ENCODE measurements at regions not wholly inside any gene's neighbourhood (a gene's known extent, or its start where the extent isn't known, plus 50 kb on each side); places are given as distances from the start of the nearest gene placed in this dataset.

GRCh38 chr20:20956513-20956931, 149.6 kb downstream of the LINC00237 start:
- Histone ChIP-seq H3K27me3 (ENCODE audit: insufficient read depth, low read depth, low read length) (no peaks in the 10 kb centered on the region), H3K79me2 (replicated peaks; ENCODE audit: insufficient read depth, low read length) (no peaks in the 10 kb centered on the region), H3K9me2 (ENCODE audit: insufficient read depth, low read length) (no peaks in the 10 kb centered on the region), H3K4me3 (ENCODE audit: low read length) (no peak overlapping the region), H4K20me1 (ENCODE audit: insufficient read depth) (no peaks in the 10 kb centered on the region), H3K27ac (ENCODE audit: low read length) (no peak overlapping the region), H3K9ac (ENCODE audit: low read length) (no peak overlapping the region), H3K4me2 (ENCODE audit: low read length) (no peak overlapping the region), H2AFZ (ENCODE audit: low read depth, low read length) (no peak overlapping the region), H3K36me3 (ENCODE audit: insufficient read depth, low read length) (no peaks in the 10 kb centered on the region), H3F3A (ENCODE audit: insufficient read depth, low read length, poor library complexity, severe bottlenecking) (no peaks in the 10 kb centered on the region), H3K9me3 (ENCODE audit: low read length) (no peaks in the 10 kb centered on the region)
- TF ChIP-seq TAF1 (IDR thresholded peaks at IDR 0.05; ENCODE audit: low read depth) = no peak
- TF ChIP-seq, protein P1, sequence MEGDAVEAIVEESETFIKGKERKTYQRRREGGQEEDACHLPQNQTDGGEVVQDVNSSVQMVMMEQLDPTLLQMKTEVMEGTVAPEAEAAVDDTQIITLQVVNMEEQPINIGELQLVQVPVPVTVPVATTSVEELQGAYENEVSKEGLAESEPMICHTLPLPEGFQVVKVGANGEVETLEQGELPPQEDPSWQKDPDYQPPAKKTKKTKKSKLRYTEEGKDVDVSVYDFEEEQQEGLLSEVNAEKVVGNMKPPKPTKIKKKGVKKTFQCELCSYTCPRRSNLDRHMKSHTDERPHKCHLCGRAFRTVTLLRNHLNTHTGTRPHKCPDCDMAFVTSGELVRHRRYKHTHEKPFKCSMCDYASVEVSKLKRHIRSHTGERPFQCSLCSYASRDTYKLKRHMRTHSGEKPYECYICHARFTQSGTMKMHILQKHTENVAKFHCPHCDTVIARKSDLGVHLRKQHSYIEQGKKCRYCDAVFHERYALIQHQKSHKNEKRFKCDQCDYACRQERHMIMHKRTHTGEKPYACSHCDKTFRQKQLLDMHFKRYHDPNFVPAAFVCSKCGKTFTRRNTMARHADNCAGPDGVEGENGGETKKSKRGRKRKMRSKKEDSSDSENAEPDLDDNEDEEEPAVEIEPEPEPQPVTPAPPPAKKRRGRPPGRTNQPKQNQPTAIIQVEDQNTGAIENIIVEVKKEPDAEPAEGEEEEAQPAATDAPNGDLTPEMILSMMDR (IDR thresholded peaks at IDR 0.05; ENCODE audit: poor library complexity, severe bottlenecking) = no peak
- TF ChIP-seq POLR2AphosphoS5 (IDR thresholded peaks at IDR 0.05) = no peak
- no peak for TF ChIP-seq SMC3 (conservative IDR thresholded peaks at IDR 0.05; ENCODE audit: poor library complexity)
- TF ChIP-seq MXI1 (conservative IDR thresholded peaks at IDR 0.05; ENCODE audit: poor library complexity, severe bottlenecking) = no peak
- TF ChIP-seq, protein P2, sequence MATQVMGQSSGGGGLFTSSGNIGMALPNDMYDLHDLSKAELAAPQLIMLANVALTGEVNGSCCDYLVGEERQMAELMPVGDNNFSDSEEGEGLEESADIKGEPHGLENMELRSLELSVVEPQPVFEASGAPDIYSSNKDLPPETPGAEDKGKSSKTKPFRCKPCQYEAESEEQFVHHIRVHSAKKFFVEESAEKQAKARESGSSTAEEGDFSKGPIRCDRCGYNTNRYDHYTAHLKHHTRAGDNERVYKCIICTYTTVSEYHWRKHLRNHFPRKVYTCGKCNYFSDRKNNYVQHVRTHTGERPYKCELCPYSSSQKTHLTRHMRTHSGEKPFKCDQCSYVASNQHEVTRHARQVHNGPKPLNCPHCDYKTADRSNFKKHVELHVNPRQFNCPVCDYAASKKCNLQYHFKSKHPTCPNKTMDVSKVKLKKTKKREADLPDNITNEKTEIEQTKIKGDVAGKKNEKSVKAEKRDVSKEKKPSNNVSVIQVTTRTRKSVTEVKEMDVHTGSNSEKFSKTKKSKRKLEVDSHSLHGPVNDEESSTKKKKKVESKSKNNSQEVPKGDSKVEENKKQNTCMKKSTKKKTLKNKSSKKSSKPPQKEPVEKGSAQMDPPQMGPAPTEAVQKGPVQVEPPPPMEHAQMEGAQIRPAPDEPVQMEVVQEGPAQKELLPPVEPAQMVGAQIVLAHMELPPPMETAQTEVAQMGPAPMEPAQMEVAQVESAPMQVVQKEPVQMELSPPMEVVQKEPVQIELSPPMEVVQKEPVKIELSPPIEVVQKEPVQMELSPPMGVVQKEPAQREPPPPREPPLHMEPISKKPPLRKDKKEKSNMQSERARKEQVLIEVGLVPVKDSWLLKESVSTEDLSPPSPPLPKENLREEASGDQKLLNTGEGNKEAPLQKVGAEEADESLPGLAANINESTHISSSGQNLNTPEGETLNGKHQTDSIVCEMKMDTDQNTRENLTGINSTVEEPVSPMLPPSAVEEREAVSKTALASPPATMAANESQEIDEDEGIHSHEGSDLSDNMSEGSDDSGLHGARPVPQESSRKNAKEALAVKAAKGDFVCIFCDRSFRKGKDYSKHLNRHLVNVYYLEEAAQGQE (IDR thresholded peaks at IDR 0.05; ENCODE audit: borderline replicate concordance) = no peak
- TF ChIP-seq EP300 (conservative IDR thresholded peaks at IDR 0.05; ENCODE audit: poor library complexity, severe bottlenecking) = no peak
- no peak for TF ChIP-seq EZH2 (IDR thresholded peaks at IDR 0.05; ENCODE audit: borderline replicate concordance, insufficient read depth, low read length, poor library complexity, severe bottlenecking)
- no peak for TF ChIP-seq RAD21 (conservative IDR thresholded peaks at IDR 0.05)

DNA sequence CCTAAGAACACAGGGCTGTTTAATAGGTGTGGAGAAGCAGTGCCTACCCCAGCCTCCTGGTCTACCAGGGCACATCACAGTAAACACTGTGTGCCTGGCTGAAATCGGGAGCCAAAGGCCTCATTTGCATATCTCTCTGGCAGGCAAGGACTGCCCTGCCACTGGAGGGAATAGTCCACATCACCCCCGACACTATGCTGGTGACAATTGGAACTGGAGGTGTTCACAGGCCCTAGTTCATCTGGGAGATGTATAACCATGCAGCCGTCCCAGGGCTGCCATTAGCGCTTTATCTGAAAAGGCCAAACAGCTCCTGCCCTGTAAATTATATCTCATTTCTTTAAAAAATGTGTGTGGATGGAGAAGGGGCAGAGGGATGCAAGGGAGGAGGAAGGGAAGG, 150.3 kb downstream of the LINC00237 start:
- TF ChIP-seq MXI1 (conservative IDR thresholded peaks at IDR 0.05; ENCODE audit: poor library complexity, severe bottlenecking) = no peak
- TF ChIP-seq, protein P2 (IDR thresholded peaks at IDR 0.05; ENCODE audit: borderline replicate concordance) = no peak
- TF ChIP-seq, protein P1 (IDR thresholded peaks at IDR 0.05; ENCODE audit: poor library complexity, severe bottlenecking) = no peak
- TF ChIP-seq EZH2 (IDR thresholded peaks at IDR 0.05; ENCODE audit: borderline replicate concordance, insufficient read depth, low read length, poor library complexity, severe bottlenecking) = no peak
- no peak for TF ChIP-seq EP300 (conservative IDR thresholded peaks at IDR 0.05; ENCODE audit: poor library complexity, severe bottlenecking)
- TF ChIP-seq TAF1 (IDR thresholded peaks at IDR 0.05; ENCODE audit: low read depth) = no peak
- no peak for TF ChIP-seq RAD21 (conservative IDR thresholded peaks at IDR 0.05)
- no peak for TF ChIP-seq SMC3 (conservative IDR thresholded peaks at IDR 0.05; ENCODE audit: poor library complexity)
- no peak for TF ChIP-seq POLR2AphosphoS5 (IDR thresholded peaks at IDR 0.05)

More for the DNA sequence above, 150.3 kb downstream of the LINC00237 start:
- no peaks in the 10 kb centered on the region for H3K36me3 ChIP-seq (ENCODE audit: insufficient read depth, low read length)
- H3K79me2 ChIP-seq (replicated peaks; ENCODE audit: insufficient read depth, low read length) = no peaks in the 10 kb centered on the region
- H2AFZ ChIP-seq (ENCODE audit: low read depth, low read length) = no peak overlapping the region
- no peaks in the 10 kb centered on the region for H4K20me1 ChIP-seq (ENCODE audit: insufficient read depth)
- no peaks in the 10 kb centered on the region for H3K9me2 ChIP-seq (ENCODE audit: insufficient read depth, low read length)
- H3K27ac ChIP-seq (ENCODE audit: low read length) = no peak overlapping the region
- H3K9me3 ChIP-seq (ENCODE audit: low read length) = no peaks in the 10 kb centered on the region
- H3F3A ChIP-seq (ENCODE audit: insufficient read depth, low read length, poor library complexity, severe bottlenecking) = no peaks in the 10 kb centered on the region
- no peaks in the 10 kb centered on the region for H3K27me3 ChIP-seq (ENCODE audit: insufficient read depth, low read depth, low read length)
- no peak overlapping the region for H3K9ac ChIP-seq (ENCODE audit: low read length)
- H3K4me2 ChIP-seq (ENCODE audit: low read length) = no peak overlapping the region
- H3K4me3 ChIP-seq (ENCODE audit: low read length) = no peak overlapping the region
